HG03175 (cell line): ENCODE measurements at regions not wholly inside any gene's neighbourhood (a gene's known extent, or its start where the extent isn't known, plus 50 kb on each side); places are given as distances from the start of the nearest gene placed in this dataset.
A peak's percentile ranks its signal among the peaks of the same experiment; 100 is the strongest.

ENCODE experiments used
- ATAC-seq: cut with Tn5 transposase; IDR thresholded peaks from one replicate; pipeline ENCODE4 v1.9.1; 2021; ENCODE audit warnings: mild to moderate bottlenecking, moderate library complexity; ENCODE audit not compliant: unreplicated experiment

GRCh38 chr7:97466071-97466470 lies 265.8 kb upstream of the TAC1 start:
- no peak for ATAC-seq

DNA sequence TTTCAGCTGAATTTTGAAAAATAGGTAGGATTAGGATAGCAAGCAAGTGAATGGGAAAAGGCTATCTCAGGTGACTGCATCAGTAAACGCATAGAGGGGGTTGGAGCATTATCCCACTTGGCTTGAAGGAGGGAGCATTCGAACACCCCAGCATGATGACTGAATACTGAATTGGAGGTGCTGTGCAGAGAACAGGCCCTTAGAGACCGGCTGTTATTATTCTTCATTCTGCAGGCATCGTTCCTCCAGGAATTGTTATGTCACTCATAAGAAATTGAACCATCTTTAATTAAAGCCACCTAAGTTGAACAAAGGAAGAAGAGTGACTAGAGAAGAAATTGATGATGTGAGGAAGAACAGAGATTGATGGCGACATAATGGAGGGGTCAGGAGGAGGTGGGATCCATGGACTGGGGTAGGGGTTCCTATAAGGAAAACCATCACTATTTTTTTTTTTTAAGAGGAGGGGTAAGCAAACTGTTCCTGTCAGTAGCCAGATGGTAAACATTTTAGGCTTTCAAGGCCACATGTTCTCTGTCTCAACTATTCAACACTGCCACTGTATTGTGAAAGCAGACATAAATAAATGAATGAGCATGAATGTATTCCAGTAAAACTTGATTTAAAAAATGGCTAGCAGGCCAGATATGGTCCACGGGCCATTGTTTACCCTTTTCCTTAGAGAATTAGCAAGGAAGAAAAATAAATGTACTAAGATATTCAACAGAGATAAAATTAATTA lies 264.7 kb upstream of the TAC1 start:
- ATAC-seq: no peak

DNA sequence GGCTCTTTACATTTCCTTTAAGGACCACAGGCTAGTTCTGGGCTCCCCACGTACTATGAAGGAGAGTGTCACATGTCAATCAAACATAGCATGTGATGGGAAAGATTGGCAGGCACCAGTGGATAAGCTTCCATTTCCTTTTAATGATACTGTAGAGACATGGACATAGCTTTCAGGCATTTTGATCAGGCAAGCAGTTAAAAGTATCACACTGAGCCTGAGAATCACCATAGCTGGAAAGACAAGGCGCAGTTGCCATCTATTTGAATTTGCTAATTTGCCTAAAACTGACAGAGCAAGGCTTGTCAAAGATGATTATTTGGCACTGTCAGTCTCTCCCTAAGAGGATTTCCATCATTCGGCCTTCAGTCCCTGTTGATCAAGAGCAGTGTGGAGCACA lies 263.4 kb upstream of the TAC1 start:
- ATAC-seq: no peak

DNA sequence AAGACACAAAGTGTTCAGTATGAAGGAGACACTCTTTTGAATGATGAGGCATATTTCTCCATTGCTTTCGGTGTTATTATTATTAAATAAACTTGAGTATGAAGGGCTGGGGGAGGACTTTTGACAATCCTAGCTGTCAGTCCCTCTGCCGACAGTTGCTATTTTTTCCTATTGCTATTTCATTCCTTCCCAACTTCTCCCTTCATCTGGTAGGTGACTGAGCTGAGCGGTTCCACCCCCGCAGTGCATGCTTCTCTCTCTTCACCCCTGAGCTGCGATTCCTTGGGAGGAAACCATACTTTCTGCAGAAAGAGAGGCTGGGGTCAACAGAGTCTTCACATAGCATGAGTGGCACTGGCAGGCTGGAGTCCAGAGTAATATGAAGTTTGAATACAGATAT lies 261.2 kb upstream of the TAC1 start:
- ATAC-seq: no peak

DNA sequence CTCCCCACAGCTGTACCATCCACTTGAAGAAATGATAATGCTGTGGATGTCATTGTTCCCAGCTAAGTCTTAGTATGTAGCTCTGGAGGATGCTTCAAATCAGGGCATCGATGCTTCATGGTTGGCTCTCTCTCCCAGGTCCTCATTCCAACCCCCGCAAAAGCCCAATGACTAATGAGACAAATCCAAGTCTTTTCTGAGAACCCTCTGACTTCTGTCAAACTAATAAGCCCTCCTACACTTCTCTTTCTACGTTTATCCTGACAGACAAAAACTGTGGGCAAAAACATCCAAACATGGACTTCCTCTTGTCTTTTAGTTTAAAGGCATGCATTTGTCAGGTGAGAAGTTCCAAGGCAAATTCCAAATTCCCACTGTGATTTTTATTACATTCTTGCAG lies 260.4 kb upstream of the TAC1 start:
- ATAC-seq: no peak

- no peak for ATAC-seq
Observed at GRCh38 chr7:97479740-97480290, 252.1 kb upstream of the TAC1 start.

DNA sequence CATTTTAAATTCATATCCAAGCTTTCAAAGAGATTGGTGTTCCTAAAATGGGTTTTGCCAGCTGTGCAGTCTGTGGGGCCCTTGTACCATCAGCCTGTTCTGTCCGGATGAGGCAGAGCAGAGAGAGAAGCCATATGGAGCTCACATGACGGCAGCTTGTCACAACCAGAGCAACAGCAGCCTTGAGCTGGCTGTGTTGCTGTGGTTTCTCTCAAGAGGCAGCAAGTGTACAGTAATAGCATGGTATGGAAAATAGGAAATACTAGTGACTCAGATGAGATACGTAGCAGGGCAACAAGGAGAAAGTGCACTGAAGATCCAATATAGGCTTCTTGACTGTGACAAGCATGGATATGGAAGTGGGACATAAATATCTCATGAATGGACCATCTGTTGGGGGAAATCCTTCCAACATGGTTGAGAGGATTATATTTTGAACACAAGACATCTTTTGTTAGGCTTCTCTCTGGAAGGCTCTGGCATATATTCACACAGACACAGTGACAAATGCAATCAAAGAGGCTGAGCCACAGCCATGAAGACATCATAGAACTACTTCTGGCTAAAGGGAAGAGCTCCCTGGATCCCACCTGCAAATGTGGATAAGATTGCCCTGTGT lies 251.0 kb upstream of the TAC1 start:
- ATAC-seq: no peak

- ATAC-seq: no peak
Observed at GRCh38 chr7:97495487-97495886, 236.4 kb upstream of the TAC1 start.

DNA sequence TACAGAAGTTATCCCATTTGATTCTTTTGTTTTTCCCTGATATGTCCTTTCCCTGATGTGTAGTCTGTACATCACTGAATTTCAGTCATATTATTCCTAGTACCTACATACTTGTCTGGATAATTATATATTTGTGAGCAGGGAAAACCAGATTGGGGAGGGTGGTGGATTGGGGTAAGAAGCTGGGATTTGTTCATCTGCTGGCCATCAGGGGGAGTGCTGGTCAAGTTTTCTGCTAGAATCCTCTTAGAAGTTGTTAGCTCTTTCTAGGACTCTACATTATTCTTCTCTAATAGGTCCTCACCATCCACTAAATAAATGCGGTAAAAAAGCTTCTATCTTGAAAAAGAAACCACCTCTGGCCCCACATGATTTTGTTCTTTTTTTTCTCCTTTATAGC lies 232.7 kb upstream of the TAC1 start:
- ATAC-seq: peak; percentile 74

DNA sequence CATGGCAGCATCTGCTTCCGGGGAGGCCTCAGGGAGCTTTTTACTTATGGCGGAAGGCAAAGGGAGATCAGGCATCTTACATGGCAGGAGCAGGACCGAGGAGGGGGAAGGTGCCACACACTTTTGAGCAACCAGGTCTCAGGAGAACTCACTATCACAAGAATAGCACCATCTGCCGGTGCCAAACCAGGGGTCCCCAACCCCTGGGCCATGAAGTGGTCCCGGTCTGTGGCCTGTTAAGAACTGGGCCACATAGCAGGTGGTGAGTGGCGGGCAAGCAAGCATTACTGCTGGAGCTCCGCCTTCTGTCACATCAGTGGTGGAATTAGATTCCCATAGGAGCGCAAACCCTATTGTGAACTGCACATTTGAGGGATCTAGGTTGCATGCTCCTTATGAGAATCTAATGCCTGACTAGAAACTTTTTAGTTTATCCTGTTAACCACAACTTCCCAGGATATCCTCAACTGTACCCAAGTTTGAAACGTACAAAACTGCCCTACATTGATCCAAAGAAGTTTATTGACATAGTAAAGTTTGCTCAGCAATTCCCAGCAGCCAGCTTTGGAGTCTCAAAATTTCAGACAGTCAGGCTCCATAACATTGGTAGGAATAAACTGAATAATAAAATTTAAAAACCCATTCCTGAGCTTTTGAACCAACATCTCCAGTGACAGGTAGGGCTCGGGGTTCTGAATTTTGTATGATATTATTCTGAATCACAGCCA lies 228.4 kb upstream of the TAC1 start:
- no peak for ATAC-seq

DNA sequence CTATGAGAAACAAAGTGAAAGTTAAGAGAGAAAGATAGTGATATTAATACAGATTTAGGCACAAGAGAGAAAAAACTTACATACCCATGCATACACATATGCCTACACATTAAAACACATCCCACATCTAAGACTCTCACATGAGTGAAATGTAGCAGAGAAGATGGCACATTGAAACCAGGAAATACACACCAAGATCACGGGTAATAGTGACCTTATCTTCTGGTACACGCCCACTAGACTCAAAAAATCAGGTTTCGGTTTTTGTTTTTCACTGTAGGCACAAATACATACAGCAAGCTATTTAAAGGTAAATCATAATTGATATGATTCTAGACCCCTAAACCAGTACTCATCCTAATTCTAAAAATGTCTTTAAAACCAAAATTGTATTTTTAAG lies 225.2 kb upstream of the TAC1 start:
- peak; percentile 56 for ATAC-seq

- ATAC-seq: no peak
Observed at GRCh38 chr7:97512441-97513207, 219.3 kb upstream of the TAC1 start.

DNA sequence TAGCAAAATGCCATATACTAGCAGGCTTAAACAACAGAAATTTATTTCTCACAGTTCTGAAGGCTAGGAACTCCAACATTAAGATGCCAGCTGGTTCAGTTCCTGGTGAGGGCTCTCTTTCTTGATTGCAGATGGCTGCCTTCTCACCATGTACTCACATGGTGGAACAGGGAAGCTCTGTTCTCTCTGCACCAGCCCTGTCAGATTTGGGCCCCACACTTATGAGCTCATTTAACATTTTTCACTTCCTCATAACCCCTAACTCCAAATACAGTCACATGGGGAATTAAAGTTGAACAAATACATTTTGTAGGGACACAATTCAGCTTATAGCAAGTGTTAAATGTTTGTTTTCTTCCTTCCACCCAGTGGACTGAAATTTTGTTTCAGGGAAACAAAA lies 218.6 kb upstream of the TAC1 start:
- ATAC-seq: no peak

GRCh38 chr7:97541188-97541587 lies 190.7 kb upstream of the TAC1 start:
- ATAC-seq: no peak

- ATAC-seq: no peak
Observed at GRCh38 chr7:97555857-97556421, 175.9 kb upstream of the TAC1 start.

- ATAC-seq: no peak
Observed at GRCh38 chr7:97565665-97566064, 166.2 kb upstream of the TAC1 start.

GRCh38 chr7:97573065-97573464 lies 158.8 kb upstream of the TAC1 start:
- no peak for ATAC-seq

- ATAC-seq: no peak
Observed at GRCh38 chr7:97576043-97576442, 155.8 kb upstream of the TAC1 start.

- no peak for ATAC-seq
Observed at GRCh38 chr7:97578225-97578624, 153.7 kb upstream of the TAC1 start.

GRCh38 chr7:97580205-97580604 lies 151.7 kb upstream of the TAC1 start:
- no peak for ATAC-seq

- no peak for ATAC-seq
Observed at GRCh38 chr7:97595439-97595838, 136.4 kb upstream of the TAC1 start.
